Right forelimb (tissue), 1 donor: ENCODE measurements at regions not wholly inside any gene's neighbourhood (a gene's known extent, or its start where the extent isn't known, plus 50 kb on each side); places are given as distances from the start of the nearest gene placed in this dataset.

Experiments used
- DNase-seq: peaks from one replicate; pipeline ENCODE4 v3.0.0-alpha.2; 2018

DNA sequence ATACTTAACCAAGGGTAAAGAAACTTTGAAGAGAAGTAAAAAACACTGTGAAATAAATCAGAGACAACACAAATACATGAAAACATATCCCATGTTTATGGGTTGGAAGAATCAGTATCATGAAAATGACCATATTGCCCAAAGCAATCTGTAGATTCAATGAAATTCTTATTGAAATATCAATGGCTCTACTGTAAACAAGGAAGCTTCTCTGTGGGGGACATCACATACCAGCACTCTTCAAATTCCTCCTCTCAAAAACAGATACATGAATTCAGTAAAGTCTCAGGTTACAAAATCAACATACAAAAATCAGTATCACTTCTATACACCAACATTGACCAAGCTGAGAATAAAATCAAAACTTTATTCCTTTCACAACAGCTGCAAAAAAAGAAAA lies 63.5 kb upstream of the CNTNAP5 start:
- DNase-seq, result no peak

DNA sequence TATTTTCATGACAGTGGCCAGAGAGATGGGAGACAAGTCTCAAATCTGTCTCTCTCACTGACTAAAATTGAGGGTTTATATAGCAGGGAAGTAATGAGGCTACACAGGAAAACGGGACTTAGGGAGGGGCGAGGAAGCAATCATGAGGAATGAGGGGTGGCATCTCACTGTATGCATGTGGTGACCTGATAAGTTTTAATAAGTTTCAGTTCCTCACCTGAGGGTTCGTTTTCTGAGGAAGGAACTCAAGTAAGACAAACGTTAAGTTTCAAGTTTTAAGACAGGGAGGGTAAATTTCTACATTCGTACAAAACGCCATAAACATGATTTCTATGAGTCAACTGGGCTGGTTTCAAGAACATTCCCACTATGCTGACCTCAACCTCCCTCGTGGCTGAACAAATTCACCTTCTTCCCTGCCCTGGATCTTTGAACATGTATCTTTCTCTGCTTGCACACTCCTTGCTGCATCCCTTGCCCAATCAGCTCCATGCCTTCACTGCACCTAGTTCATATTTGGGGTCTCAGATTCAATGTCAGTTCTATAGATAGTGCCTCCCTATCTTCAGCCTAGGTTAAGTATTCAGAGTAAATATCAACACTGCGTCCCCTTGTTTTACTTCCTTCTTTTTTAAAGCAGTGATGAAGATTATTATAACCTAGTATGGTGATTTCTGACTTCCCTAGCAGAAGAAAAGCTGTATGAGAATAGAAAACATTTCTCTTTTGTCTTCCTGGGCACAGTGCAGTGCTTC lies 53.3 kb upstream of the CNTNAP5 start:
- no peak for DNase-seq
